GM12878 (cell line): ENCODE measurements at regions not wholly inside any gene's neighbourhood (a gene's known extent, or its start where the extent isn't known, plus 50 kb on each side); places are given as distances from the start of the nearest gene placed in this dataset.

Experiments
- ATAC-seq: fragments of 200-7000 bp; cut with Tn5 transposase; 3 replicates; pipeline ENCODE4 v1.9.1; 2020; ENCODE audit warnings: mild to moderate bottlenecking, moderate library complexity
- BruUV-seq: library from RNA; stranded (reverse); fragments of 400-500 nt; replicated peaks from 2 replicates; lab custom pipeline; 2021; lab: Mats Ljungman, UMichigan
- CTCF ChIA-PET: fragments of 300-600 bp; sonication (Branson Sonifier 250); formaldehyde crosslinking; extraction: SDS; loops from one replicate; lab custom pipeline; 2021; ENCODE audit warnings: inconsistent platforms; lab: Yijun Ruan, JAX
- POLR2A ChIA-PET: fragments of 350-600 bp; formaldehyde crosslinking; extraction: SDS; loops from one replicate; lab custom pipeline; 2021; ENCODE audit warnings: inconsistent platforms; lab: Charles Lee
- RAD21 ChIA-PET: fragments of 300-600 bp; sonication (Branson Sonifier 250); formaldehyde crosslinking; loops from one replicate; lab custom pipeline; 2023; ENCODE audit warnings: antibody characterized with exemption; ENCODE audit not compliant: unreplicated experiment; lab: Charles Lee
- SMC1A ChIA-PET: fragments of 300-600 bp; sonication (Branson Sonifier 250); formaldehyde crosslinking; loops from one replicate; lab custom pipeline; 2023; ENCODE audit not compliant: unreplicated experiment, uncharacterized antibody; lab: Charles Lee
- DNase-seq: peaks from one replicate; pipeline ENCODE4 v3.0.0-alpha.2; 2011; ENCODE audit warnings: low read depth, low spot score
- FAIRE-seq: peaks from 3 replicates; lab custom pipeline; 2011; peaks lifted over from hg19 to GRCh38; lab: Jason Lieb, UNC
- H2AFZ ChIP-seq: 2 replicates; pipeline ENCODE4 v1.6.0; 2011; ENCODE audit warnings: low read depth, low read length, control low read depth; ENCODE audit not compliant: control insufficient read depth
- H3K27ac ChIP-seq: 2 replicates; pipeline ENCODE4 v1.5.1; 2011; ENCODE audit warnings: control low read depth; ENCODE audit not compliant: control insufficient read depth, insufficient read depth
- H3K27me3 ChIP-seq, 2 experiments: replicated peaks in 1 of 2; 2 replicates each; pipeline versions ENCODE4 v1.6.0 to v1.6.1; 2011; ENCODE audit warnings: low read length in 1 of 2; ENCODE audit not compliant: control insufficient read depth in 2 of 2, insufficient read depth in 2 of 2
- H3K36me3 ChIP-seq, 2 experiments: 2 replicates each; pipeline ENCODE4 v1.5.1; 2011; ENCODE audit warnings: low read length in 1 of 2; ENCODE audit not compliant: control insufficient read depth in 2 of 2, insufficient read depth in 2 of 2
- H3K4me1 ChIP-seq: 2 replicates; pipeline ENCODE4 v1.6.1; 2011; ENCODE audit warnings: mild to moderate bottlenecking, low read length, moderate library complexity, mixed read lengths; ENCODE audit not compliant: control insufficient read depth, insufficient read depth
- H3K4me2 ChIP-seq: 2 replicates; pipeline ENCODE4 v1.6.0; 2011; ENCODE audit warnings: control low read depth; ENCODE audit not compliant: control insufficient read depth, insufficient read depth
- H3K4me3 ChIP-seq: fragments of 200-600 bp; sonication (generic); 2 replicates; pipeline ENCODE4 v1.5.1; 2016
- H3K79me2 ChIP-seq: 2 replicates; pipeline ENCODE4 v1.6.0; 2011; ENCODE audit warnings: low read length; ENCODE audit not compliant: control insufficient read depth, insufficient read depth
- H3K9ac ChIP-seq: 2 replicates; pipeline ENCODE4 v1.8.0; 2011; ENCODE audit warnings: low read length, control low read depth, mixed read lengths; ENCODE audit not compliant: control insufficient read depth, insufficient read depth
- H3K9me3 ChIP-seq: replicated peaks from 3 replicates; pipeline ENCODE4 v1.5.1; 2011; ENCODE audit warnings: mild to moderate bottlenecking, low read length; ENCODE audit not compliant: control insufficient read depth, insufficient read depth
- H4K20me1 ChIP-seq: 2 replicates; pipeline ENCODE4 v1.6.0; 2011; ENCODE audit not compliant: control insufficient read depth, insufficient read depth
- CBX3 ChIP-seq: fragments of 200-600 bp; sonication (generic); IDR thresholded peaks from 2 replicates; pipeline ENCODE4 v1.6.1; 2016; ENCODE audit warnings: low read depth, borderline replicate concordance
- HDGF ChIP-seq: fragments of 450-650 bp; IDR thresholded peaks from 2 replicates; pipeline ENCODE4 v1.6.1; 2016; ENCODE audit warnings: antibody characterized with exemption
- RUNX3 ChIP-seq: IDR thresholded peaks from 2 replicates; pipeline ENCODE4 v1.6.1; 2012; ENCODE audit warnings: low read length, inconsistent platforms
- ZBTB40 ChIP-seq: fragments of 450-650 bp; IDR thresholded peaks from 2 replicates; pipeline ENCODE4 v1.6.1; 2016; ENCODE audit warnings: mild to moderate bottlenecking, moderate library complexity, borderline replicate concordance
- ZNF622 ChIP-seq: fragments of 450-650 bp; IDR thresholded peaks from 2 replicates; pipeline ENCODE4 v1.6.1; 2017; ENCODE audit warnings: mild to moderate bottlenecking, inconsistent platforms
- WGBS: methylation state at CpG from one replicate; pipeline ENCODE4 v1.1.6; 2016; ENCODE audit warnings: low lambda C conversion rate; ENCODE audit not compliant: insufficient replicate concordance, insufficient coverage; ENCODE audit errors: missing lambda C conversion rate; 5-methylcytosine and 5-hydroxymethylcytosine counted together
- in situ Hi-C: fragments of 300-500 bp; cut with MboI; formaldehyde crosslinking; loops from 9 replicates; pipeline ENCODE4 v1.14.3; 2018; ENCODE audit warnings: mixed read lengths
- intact Hi-C: fragments of 100-400 bp; cut with micrococcal nuclease; formaldehyde crosslinking; loops from one replicate; pipeline ENCODE4 v1.14.2; 2022; ENCODE audit not compliant: unreplicated experiment
- TF ChIP-seq, protein P1 (sequence below): IDR thresholded peaks from 2 replicates; pipeline ENCODE4 v1.6.1; 2012; ENCODE audit warnings: low read depth, low read length, improper control_type of control experiment
- TF ChIP-seq, protein P2 (sequence below): fragments of 450-650 bp; IDR thresholded peaks from 2 replicates; pipeline ENCODE4 v1.6.1; 2016; ENCODE audit warnings: mild to moderate bottlenecking

- H4K20me1 ChIP-seq: no peaks in the 10 kb centered on the region
- intact Hi-C loops (loop anchor here (2.0 to 10.0 kb wide), 2 partner anchors 68 to 392 kb away; no protein-coding TSS in a partner anchor), in situ Hi-C loops (no loop called here)
- no peak overlapping the region for H2AFZ ChIP-seq
- RAD21 ChIA-PET: interaction anchor here (0.9 to 1.6 kb wide), 7 partner anchors 12 to 511 kb away, joined by 3 to 5 read pairs (median 4); no protein-coding TSS in a partner anchor
- TF ChIP-seq ZBTB40 (no peak), CBX3 (no peak), RUNX3 (no peak), HDGF (no peak), ZNF622 (no peak)
- TF ChIP-seq, protein P1, sequence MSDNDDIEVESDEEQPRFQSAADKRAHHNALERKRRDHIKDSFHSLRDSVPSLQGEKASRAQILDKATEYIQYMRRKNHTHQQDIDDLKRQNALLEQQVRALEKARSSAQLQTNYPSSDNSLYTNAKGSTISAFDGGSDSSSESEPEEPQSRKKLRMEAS: no peak
- TF ChIP-seq, protein P2, sequence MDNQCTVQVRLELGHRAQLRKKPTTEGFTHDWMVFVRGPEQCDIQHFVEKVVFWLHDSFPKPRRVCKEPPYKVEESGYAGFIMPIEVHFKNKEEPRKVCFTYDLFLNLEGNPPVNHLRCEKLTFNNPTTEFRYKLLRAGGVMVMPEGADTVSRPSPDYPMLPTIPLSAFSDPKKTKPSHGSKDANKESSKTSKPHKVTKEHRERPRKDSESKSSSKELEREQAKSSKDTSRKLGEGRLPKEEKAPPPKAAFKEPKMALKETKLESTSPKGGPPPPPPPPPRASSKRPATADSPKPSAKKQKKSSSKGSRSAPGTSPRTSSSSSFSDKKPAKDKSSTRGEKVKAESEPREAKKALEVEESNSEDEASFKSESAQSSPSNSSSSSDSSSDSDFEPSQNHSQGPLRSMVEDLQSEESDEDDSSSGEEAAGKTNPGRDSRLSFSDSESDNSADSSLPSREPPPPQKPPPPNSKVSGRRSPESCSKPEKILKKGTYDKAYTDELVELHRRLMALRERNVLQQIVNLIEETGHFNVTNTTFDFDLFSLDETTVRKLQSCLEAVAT: no peak
- no peak overlapping the region for H3K4me3 ChIP-seq
- H3K27ac ChIP-seq: no peak overlapping the region
- CTCF ChIA-PET: interaction anchor here (1.0 to 4.5 kb wide), 7 partner anchors 10 to 510 kb away, joined by 3 to 52 read pairs (median 9); no protein-coding TSS in a partner anchor
- H3K9me3 ChIP-seq: no peaks in the 10 kb centered on the region
- H3K4me2 ChIP-seq: no peak overlapping the region
- H3K4me1 ChIP-seq: no peaks in the 10 kb centered on the region
- no peaks in the 10 kb centered on the region for H3K36me3 ChIP-seq
- H3K9ac ChIP-seq: no peak overlapping the region
- no peaks in the 10 kb centered on the region for H3K79me2 ChIP-seq
- no peak for FAIRE-seq
- DNase-seq: no peak
- BruUV-seq: no TSS peak
- 0% methylated on average over 5 of the region's 5 CpGs for WGBS
- no peaks in the 10 kb centered on the region for H3K27me3 ChIP-seq
- SMC1A ChIA-PET: interaction anchor here (0.7 to 1.9 kb wide), 10 partner anchors 22 to 506 kb away, joined by 3 to 7 read pairs (median 4); no protein-coding TSS in a partner anchor
- POLR2A ChIA-PET: interaction anchor here (1.3 kb wide), 1 partner anchor 29 kb away, joined by 4 read pairs; no protein-coding TSS in a partner anchor
- peak; percentile 75 for ATAC-seq
These were observed 538.9 kb upstream of the API5 start for GRCh38 chr11:42772886-42773285.
